ENCODE measurements at regions not wholly inside any gene's neighbourhood (a gene's known extent, or its start where the extent isn't known, plus 50 kb on each side); places are given as distances from the start of the nearest gene placed in this dataset.
"Not testable (repeated sequence)": the region's sequence is repeated elsewhere in the genome, so short reads cannot be mapped to it uniquely, and the experiment has no call there.

DNA sequence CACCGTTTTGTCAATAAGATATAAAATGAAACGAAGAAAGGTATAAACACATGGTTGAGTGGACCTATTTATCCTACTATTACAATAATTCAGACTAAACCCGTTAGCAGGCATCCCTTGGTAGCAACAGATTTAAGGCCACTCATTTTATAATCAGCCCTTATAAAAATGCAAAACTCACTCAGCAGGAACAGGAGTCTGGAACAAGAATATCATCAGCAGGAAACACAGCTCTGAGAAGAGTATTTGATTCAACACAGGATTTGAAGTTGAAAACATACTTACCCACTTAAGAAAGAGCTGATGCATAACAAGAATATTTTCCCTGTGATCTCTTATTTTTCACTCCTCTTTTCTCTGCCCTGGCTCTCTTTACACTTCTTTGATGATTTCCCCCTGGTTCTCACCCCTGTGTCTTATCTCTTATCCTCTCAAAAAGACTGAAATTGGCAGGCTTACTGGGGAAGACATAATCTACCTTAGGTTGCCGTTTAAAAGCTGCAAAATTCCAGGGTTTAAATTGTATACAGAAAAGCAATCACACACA, 1722.7 kb downstream of the SLITRK5 start:
- Histone ChIP-seq H3K27me3 (no peaks in the 10 kb centered on the region), H3K27ac (no peak overlapping the region), H3K36me3 (no peaks in the 10 kb centered on the region), H3K4me1 (no peaks in the 10 kb centered on the region), H3K9me3 (no peaks in the 10 kb centered on the region), H3K4me3 (no peak overlapping the region)
- intact Hi-C loops (cut with DNase I), result no loop called here
- WGBS, 2 donors, result 48% methylated on average over 4 of the region's 4 CpGs
- no peak for DNase-seq
- TF ChIP-seq, protein P1, sequence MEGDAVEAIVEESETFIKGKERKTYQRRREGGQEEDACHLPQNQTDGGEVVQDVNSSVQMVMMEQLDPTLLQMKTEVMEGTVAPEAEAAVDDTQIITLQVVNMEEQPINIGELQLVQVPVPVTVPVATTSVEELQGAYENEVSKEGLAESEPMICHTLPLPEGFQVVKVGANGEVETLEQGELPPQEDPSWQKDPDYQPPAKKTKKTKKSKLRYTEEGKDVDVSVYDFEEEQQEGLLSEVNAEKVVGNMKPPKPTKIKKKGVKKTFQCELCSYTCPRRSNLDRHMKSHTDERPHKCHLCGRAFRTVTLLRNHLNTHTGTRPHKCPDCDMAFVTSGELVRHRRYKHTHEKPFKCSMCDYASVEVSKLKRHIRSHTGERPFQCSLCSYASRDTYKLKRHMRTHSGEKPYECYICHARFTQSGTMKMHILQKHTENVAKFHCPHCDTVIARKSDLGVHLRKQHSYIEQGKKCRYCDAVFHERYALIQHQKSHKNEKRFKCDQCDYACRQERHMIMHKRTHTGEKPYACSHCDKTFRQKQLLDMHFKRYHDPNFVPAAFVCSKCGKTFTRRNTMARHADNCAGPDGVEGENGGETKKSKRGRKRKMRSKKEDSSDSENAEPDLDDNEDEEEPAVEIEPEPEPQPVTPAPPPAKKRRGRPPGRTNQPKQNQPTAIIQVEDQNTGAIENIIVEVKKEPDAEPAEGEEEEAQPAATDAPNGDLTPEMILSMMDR (IDR thresholded peaks at IDR 0.05), result no peak
- TF ChIP-seq POLR2A (IDR thresholded peaks at IDR 0.05), result no peak

DNA sequence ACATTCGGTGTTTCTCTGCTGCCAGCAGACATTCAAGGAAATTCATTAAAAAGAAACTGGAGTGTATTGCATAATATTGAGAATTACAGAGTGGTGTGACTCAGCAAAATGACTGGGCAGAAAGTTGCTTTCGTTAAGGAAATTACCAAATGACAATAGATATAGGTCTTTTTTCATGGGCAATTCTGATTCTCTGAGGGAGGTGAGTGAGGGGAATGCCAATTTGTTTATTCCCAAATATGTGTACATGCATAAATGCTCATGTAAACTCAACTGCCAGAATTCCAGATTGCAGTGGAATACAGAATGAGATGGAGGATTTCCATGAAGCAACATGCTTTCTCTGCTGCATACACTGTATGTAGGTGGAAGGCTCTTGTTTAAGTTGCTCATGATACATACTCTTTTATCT, 1730.1 kb downstream of the SLITRK5 start:
- DNase-seq, result no peak
- WGBS, 2 donors, result 3 to 23% methylated on average over 2 of the region's 2 CpGs
- Histone ChIP-seq H3K27ac (peak overlapping the region in 1 of 4 donors; percentile 39), H3K36me3 (no peaks in the 10 kb centered on the region), H3K27me3 (no peaks in the 10 kb centered on the region), H3K4me1 (peaks cover 0 to 6% (median 0%) of the 10 kb centered on the region in 3 donors), H3K9me3 (no peaks in the 10 kb centered on the region), H3K4me3 (peak overlapping the region in 1 of 4 donors; percentile 21)
- intact Hi-C loops (cut with DNase I), result no loop called here
- TF ChIP-seq, protein P1 (IDR thresholded peaks at IDR 0.05), result no peak
- no peak for TF ChIP-seq POLR2A (IDR thresholded peaks at IDR 0.05)

DNA sequence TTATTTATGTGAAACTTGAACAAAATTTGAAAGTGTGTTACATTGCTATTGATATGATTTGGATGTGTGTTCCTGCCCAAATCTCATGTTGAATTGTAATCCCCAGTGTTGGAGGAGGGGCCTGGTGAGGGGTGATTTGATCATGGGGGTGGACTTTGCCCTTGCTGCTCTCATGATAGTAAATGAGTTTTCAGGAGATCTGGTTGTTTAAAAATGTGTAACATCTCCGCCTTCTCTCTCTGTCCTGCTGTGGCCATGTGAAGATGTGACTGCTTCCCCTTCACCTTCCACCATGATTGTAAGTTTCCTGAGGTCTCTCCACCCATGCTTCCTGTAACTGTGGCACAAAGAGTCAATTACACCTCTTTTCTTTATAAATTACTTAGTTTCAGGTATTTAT, 1731.0 kb downstream of the SLITRK5 start:
- peaks cover 0 to 6% (median 0%) of the 10 kb centered on the region in 3 donors for H3K4me1 ChIP-seq
- 88% methylated on average over 1 of the region's 1 CpG for WGBS, 2 donors
- no peaks in the 10 kb centered on the region for H3K9me3 ChIP-seq
- DNase-seq, result no peak
- no peaks in the 10 kb centered on the region for H3K27me3 ChIP-seq
- no peak overlapping the region for H3K4me3 ChIP-seq
- intact Hi-C loops (cut with DNase I), result no loop called here
- H3K36me3 ChIP-seq, result no peaks in the 10 kb centered on the region
- H3K27ac ChIP-seq, result no peak overlapping the region
- TF ChIP-seq, protein P1 (IDR thresholded peaks at IDR 0.05), result no peak
- no peak for TF ChIP-seq POLR2A (IDR thresholded peaks at IDR 0.05)

DNA sequence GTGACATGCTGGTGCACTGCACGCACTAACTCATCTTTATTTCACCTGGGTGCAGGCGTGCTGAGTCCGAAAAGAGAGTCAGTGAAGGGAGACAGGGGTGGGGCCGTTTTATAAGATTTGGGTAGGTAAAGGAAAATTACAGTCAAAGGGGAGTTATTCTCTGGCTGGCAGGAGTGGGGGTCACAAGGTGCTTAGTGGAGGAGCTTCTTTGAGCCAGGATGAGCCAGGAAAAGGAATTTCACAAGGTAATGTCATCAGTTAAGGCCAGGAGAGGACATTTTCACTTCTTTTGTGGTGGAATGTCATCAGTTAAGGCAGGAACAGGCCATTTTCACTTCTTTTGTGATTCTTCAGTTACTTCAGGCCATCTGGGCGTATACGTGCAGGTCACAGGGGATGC, 1734.9 kb downstream of the SLITRK5 start:
- H3K4me3 ChIP-seq; DNase-seq; intact Hi-C loops (cut with DNase I); H3K4me1 ChIP-seq; H3K9me3 ChIP-seq; H3K36me3 ChIP-seq; H3K27ac ChIP-seq; H3K27me3 ChIP-seq: not testable (repeated sequence)
- WGBS, 2 donors, result 79 to 80% methylated on average over 6 of the region's 6 CpGs

DNA sequence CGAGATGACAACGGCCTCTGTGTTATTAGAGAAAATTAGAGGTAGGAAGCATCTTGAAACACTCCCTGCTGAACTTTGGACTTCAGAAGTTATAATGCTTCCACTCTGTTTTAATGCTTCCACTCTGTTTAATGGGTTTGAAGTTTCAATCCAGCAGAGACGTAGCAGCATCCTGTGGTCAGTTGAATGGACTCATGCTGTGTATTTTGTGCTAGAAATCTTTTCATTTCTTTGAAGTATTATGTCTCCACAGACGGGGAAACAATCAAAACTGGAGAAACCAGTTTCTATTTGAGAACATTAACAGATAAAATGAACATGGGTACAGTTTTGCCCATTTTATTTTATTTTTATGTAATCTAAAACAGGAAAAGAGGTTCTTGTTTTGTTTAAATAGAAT, 1736.2 kb downstream of the SLITRK5 start:
- 47 to 66% methylated on average over 4 of the region's 4 CpGs for WGBS, 2 donors
- intact Hi-C loops (cut with DNase I), result no loop called here
- DNase-seq, result no peak
- TF ChIP-seq, protein P1 (IDR thresholded peaks at IDR 0.05), result no peak
- no peak for TF ChIP-seq POLR2A (IDR thresholded peaks at IDR 0.05)
- Histone ChIP-seq H3K9me3 (no peaks in the 10 kb centered on the region), H3K36me3 (no peaks in the 10 kb centered on the region), H3K27me3 (no peaks in the 10 kb centered on the region), H3K4me1 (no peaks in the 10 kb centered on the region), H3K4me3 (no peak overlapping the region), H3K27ac (no peak overlapping the region)

DNA sequence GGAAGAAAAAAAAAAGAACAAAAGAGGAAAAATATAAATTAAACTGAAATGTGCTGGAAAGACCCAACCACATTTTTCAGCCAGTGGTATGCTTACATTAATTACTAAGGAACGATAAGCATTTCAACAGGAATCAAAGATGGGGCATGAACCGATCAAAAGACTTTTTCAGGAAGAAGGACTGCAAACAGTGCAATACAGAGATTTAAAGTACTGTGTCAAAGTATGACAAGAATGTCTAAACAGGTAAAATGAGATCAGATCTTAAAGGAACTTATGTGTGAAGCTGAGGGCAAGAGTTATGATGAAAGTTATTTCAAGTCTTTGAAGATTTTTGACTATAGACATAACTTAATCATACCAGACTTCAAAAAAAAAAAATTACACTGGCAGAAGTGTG, 1761.8 kb downstream of the SLITRK5 start:
- no peak overlapping the region for H3K27ac ChIP-seq
- TF ChIP-seq, protein P1 (IDR thresholded peaks at IDR 0.05), result no peak
- TF ChIP-seq POLR2A (IDR thresholded peaks at IDR 0.05), result no peak
- no peaks in the 10 kb centered on the region for H3K36me3 ChIP-seq
- no peaks in the 10 kb centered on the region for H3K27me3 ChIP-seq
- H3K4me3 ChIP-seq, result no peak overlapping the region
- DNase-seq, result no peak
- intact Hi-C loops (cut with DNase I), result no loop called here
- 14 to 24% methylated on average over 2 of the region's 2 CpGs for WGBS, 2 donors
- no peaks in the 10 kb centered on the region for H3K4me1 ChIP-seq
- H3K9me3 ChIP-seq, result no peaks in the 10 kb centered on the region

DNA sequence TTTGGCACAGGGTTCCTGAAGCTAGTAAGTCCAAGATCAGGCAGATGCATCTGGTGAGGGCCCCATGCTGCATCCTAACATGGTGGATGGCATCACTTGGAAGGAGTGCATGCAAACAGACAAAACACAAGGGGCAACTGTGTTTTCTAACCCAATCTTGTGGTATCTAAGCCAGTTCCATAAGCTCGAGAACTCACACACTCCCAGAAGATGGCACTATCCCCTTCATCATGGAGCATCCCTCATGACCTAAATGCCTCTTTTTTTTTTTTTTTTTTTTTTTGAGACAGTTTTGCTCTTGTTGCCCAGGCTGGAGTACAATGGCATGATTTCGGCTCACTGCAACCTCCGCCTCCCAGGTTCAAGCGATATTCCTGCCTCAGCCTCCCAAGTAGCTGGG, 1763.5 kb downstream of the SLITRK5 start:
- WGBS, 2 donors, result 71 to 93% methylated on average over 2 to 4 of the region's 4 CpGs
- DNase-seq; H3K36me3 ChIP-seq; H3K4me3 ChIP-seq; H3K9me3 ChIP-seq; H3K27me3 ChIP-seq; H3K27ac ChIP-seq; H3K4me1 ChIP-seq; intact Hi-C loops (cut with DNase I): not testable (repeated sequence)

All from esophagus squamous epithelium (tissue), 5 donors.